IMR-90 (cell line): ENCODE measurements at regions not wholly inside any gene's neighbourhood (a gene's known extent, or its start where the extent isn't known, plus 50 kb on each side); places are given as distances from the start of the nearest gene placed in this dataset.

Experiments used
- ATAC-seq: fragments of 200-7000 bp; cut with Tn5 transposase; 2 replicates; pipeline ENCODE4 v1.9.1; 2020; ENCODE audit warnings: low read depth, mild to moderate bottlenecking, moderate library complexity
- BruUV-seq: library from RNA; stranded (reverse); fragments of 400-500 nt; replicated peaks from 2 replicates; lab custom pipeline; 2021; lab: Mats Ljungman, UMichigan
- CTCF ChIA-PET: fragments of 300-600 bp; formaldehyde crosslinking; extraction: SDS; loops from one replicate; lab custom pipeline; 2021; ENCODE audit warnings: antibody characterized with exemption; lab: Yijun Ruan, JAX
- POLR2A ChIA-PET: fragments of 300-600 bp; sonication (Branson Sonifier 250); formaldehyde crosslinking; loops from one replicate; lab custom pipeline; 2022; ENCODE audit warnings: antibody characterized with exemption; ENCODE audit not compliant: unreplicated experiment; lab: Charles Lee
- DNase-seq: peaks from one replicate; pipeline ENCODE4 v3.0.0; 2013
- H2AFZ ChIP-seq: replicated peaks from 2 replicates; pipeline ENCODE3; 2013; ENCODE audit warnings: low read length, mild to moderate bottlenecking; ENCODE audit not compliant: poor library complexity
- H2AK5ac ChIP-seq: 2 replicates; pipeline ENCODE4 v1.6.1; 2013; ENCODE audit warnings: low read depth, low read length, inconsistent platforms
- H2AK9ac ChIP-seq: replicated peaks from 2 replicates; pipeline ENCODE3; 2013; ENCODE audit warnings: mild to moderate bottlenecking, low read depth, low read length, moderate library complexity; ENCODE audit not compliant: poor library complexity
- H2BK120ac ChIP-seq: 2 replicates; pipeline ENCODE4 v1.6.1; 2013; ENCODE audit warnings: low read depth, low read length, inconsistent platforms
- H2BK15ac ChIP-seq: 3 replicates; pipeline ENCODE4 v1.6.1; 2013; ENCODE audit warnings: low read depth, low read length, inconsistent platforms
- H2BK20ac ChIP-seq: 2 replicates; pipeline ENCODE4 v1.6.1; 2013; ENCODE audit warnings: low read depth, mild to moderate bottlenecking, inconsistent platforms, low read length, moderate library complexity
- H2BK5ac ChIP-seq: 2 replicates; pipeline ENCODE4 v1.6.1; 2013; ENCODE audit warnings: mild to moderate bottlenecking, low read depth, low read length, inconsistent platforms; ENCODE audit not compliant: poor library complexity, severe bottlenecking
- H3K14ac ChIP-seq: replicated peaks from 2 replicates; pipeline ENCODE4 v1.6.1; 2013; ENCODE audit warnings: low read depth, low read length, inconsistent platforms
- H3K18ac ChIP-seq: 2 replicates; pipeline ENCODE4 v1.6.1; 2013; ENCODE audit warnings: low read depth, low read length, control low read depth
- H3K23ac ChIP-seq: 2 replicates; pipeline ENCODE4 v1.6.1; 2013; ENCODE audit warnings: low read depth, low read length, inconsistent platforms
- H3K27ac ChIP-seq: 2 replicates; pipeline ENCODE4 v1.5.1; 2013; ENCODE audit warnings: mild to moderate bottlenecking, control low read depth, low read length; ENCODE audit not compliant: insufficient read depth
- H3K27me3 ChIP-seq: 2 replicates; pipeline ENCODE4 v1.6.1; 2013; ENCODE audit warnings: low read length; ENCODE audit not compliant: control insufficient read depth, insufficient read depth
- H3K36me3 ChIP-seq: 2 replicates; pipeline ENCODE4 v1.6.1; 2013; ENCODE audit warnings: low read length, mixed read lengths; ENCODE audit not compliant: control insufficient read depth, insufficient read depth
- H3K4ac ChIP-seq: 2 replicates; pipeline ENCODE4 v1.6.1; 2013; ENCODE audit warnings: low read depth, low read length, inconsistent platforms
- H3K4me1 ChIP-seq: 2 replicates; pipeline ENCODE4 v1.6.1; 2013; ENCODE audit warnings: low read length, mixed read lengths; ENCODE audit not compliant: control insufficient read depth, insufficient read depth
- H3K4me2 ChIP-seq: 2 replicates; pipeline ENCODE4 v1.6.1; 2013; ENCODE audit warnings: low read depth, mild to moderate bottlenecking, control low read depth, low read length, moderate library complexity
- H3K4me3 ChIP-seq: 2 replicates; pipeline ENCODE4 v1.5.1; 2013; ENCODE audit warnings: low read depth, mild to moderate bottlenecking, control low read depth, low read length, moderate library complexity; ENCODE audit not compliant: insufficient read depth
- H3K56ac ChIP-seq: 2 replicates; pipeline ENCODE4 v1.6.1; 2013; ENCODE audit warnings: low read length, inconsistent platforms; ENCODE audit not compliant: insufficient read depth; ENCODE audit errors: extremely low read depth
- H3K79me1 ChIP-seq, 2 experiments: 2 replicates each; pipeline ENCODE4 v1.6.1; 2013; ENCODE audit warnings: low read length in 2 of 2, inconsistent platforms in 1 of 2, low read depth in 1 of 2
- H3K9ac ChIP-seq: 2 replicates; pipeline ENCODE4 v1.6.1; 2013; ENCODE audit warnings: low read depth, low read length, control low read depth
- H3K9me1 ChIP-seq: 2 replicates; pipeline ENCODE4 v1.6.1; 2013; ENCODE audit warnings: low read length, inconsistent platforms; ENCODE audit not compliant: insufficient read depth
- H3K9me3 ChIP-seq: 2 replicates; pipeline ENCODE4 v1.6.1; 2013; ENCODE audit warnings: low read length; ENCODE audit not compliant: control insufficient read depth, insufficient read depth
- H4K20me1 ChIP-seq: 2 replicates; pipeline ENCODE4 v1.6.1; 2013; ENCODE audit warnings: low read length, inconsistent platforms; ENCODE audit not compliant: insufficient read depth
- H4K5ac ChIP-seq: 2 replicates; pipeline ENCODE4 v1.6.1; 2013; ENCODE audit warnings: mild to moderate bottlenecking, low read depth, low read length, control low read depth
- H4K8ac ChIP-seq, 2 experiments: 2 replicates each; pipeline ENCODE4 v1.6.1; 2013; ENCODE audit warnings: low read depth in 2 of 2, low read length in 2 of 2, control low read depth in 1 of 2, inconsistent platforms in 1 of 2
- H4K91ac ChIP-seq: 2 replicates; pipeline ENCODE4 v1.6.1; 2013; ENCODE audit warnings: low read depth, low read length, inconsistent platforms; ENCODE audit not compliant: insufficient read depth
- CTCF ChIP-seq: conservative IDR thresholded peaks from 2 replicates; pipeline ENCODE4 v1.5.1; 2012; ENCODE audit warnings: mild to moderate bottlenecking, low read depth, low read length, improper control_type of control experiment
- MXI1 ChIP-seq: IDR thresholded peaks from 2 replicates; pipeline ENCODE4 v1.6.1; 2012; ENCODE audit warnings: low read depth, mild to moderate bottlenecking, low read length, moderate library complexity, borderline replicate concordance
- NFE2L2 ChIP-seq: fragments of 150-350 bp; IDR thresholded peaks from 2 replicates; pipeline ENCODE4 v1.6.1; 2016; ENCODE audit warnings: low read depth, mild to moderate bottlenecking, low read length
- RFX5 ChIP-seq: IDR thresholded peaks from 2 replicates; pipeline ENCODE4 v1.8.0; 2012; ENCODE audit warnings: low read depth, mild to moderate bottlenecking, low read length, moderate library complexity
- SMC3 ChIP-seq: fragments of 150-350 bp; IDR thresholded peaks from 2 replicates; pipeline ENCODE4 v1.6.1; 2016; ENCODE audit warnings: low read depth, mild to moderate bottlenecking, antibody characterized with exemption, low read length, moderate library complexity
- WGBS, 2 experiments: methylation state at CpG; one replicate each; pipeline versions ENCODE4 v1.1.5 to v1.1.7; 2013; ENCODE audit warnings: missing lambda C conversion rate in 2 of 2; ENCODE audit not compliant: insufficient read length in 1 of 2; ENCODE audit errors: extremely low coverage in 2 of 2; 5-methylcytosine and 5-hydroxymethylcytosine counted together
- dilution Hi-C: fragments of 300-500 bp; cut with HindIII; formaldehyde crosslinking; loops from one replicate; pipeline ENCODE4 v1.14.3; 2018; ENCODE audit warnings: low sequenced_read_pairs; ENCODE audit not compliant: unreplicated experiment
- in situ Hi-C: fragments of 300-500 bp; cut with MboI; formaldehyde crosslinking; loops from 3 replicates; pipeline ENCODE4 v1.14.3; 2019; ENCODE audit warnings: low sequenced_read_pairs, inconsistent platforms, mixed read lengths
- intact Hi-C: fragments of 100-400 bp; cut with micrococcal nuclease; formaldehyde crosslinking; loops from 2 replicates; pipeline ENCODE4 v1.10.0; 2022

- H3K4ac ChIP-seq = no peak overlapping the region
- H3K14ac ChIP-seq = no peak overlapping the region
- peaks cover 15% of the 10 kb centered on the region for H3K27me3 ChIP-seq
- no peak overlapping the region for H2AFZ ChIP-seq
- no peak overlapping the region for H4K91ac ChIP-seq
- H3K36me3 ChIP-seq = no peaks in the 10 kb centered on the region
- ChIA-PET CTCF (no interaction called here), POLR2A (no interaction called here)
- no peak for TF ChIP-seq NFE2L2
- TF ChIP-seq SMC3 = no peak
- TF ChIP-seq MXI1 = no peak
- no peak for TF ChIP-seq CTCF
- TF ChIP-seq RFX5 = no peak
- H3K9ac ChIP-seq = no peak overlapping the region
- H3K9me3 ChIP-seq = peaks cover 3% of the 10 kb centered on the region; the same call in 1 of the 2 replicates
- no peak overlapping the region for H3K4me2 ChIP-seq
- no peak for DNase-seq
- no peak overlapping the region for H3K4me3 ChIP-seq
- H3K23ac ChIP-seq = no peak overlapping the region
- no peak overlapping the region for H2BK20ac ChIP-seq
- no TSS peak for BruUV-seq
- dilution Hi-C loops (no loop called here), in situ Hi-C loops (no loop called here), intact Hi-C loops (no loop called here)
- H3K79me1 ChIP-seq = no peaks in the 10 kb centered on the region
- H4K20me1 ChIP-seq = no peaks in the 10 kb centered on the region
- no peak overlapping the region for H2BK15ac ChIP-seq
- no peak overlapping the region for H3K27ac ChIP-seq
- H3K56ac ChIP-seq = no peak overlapping the region
- WGBS, 2 experiments = 63% methylated on average over 6 of the region's 18 CpGs; no CpG with 5 or more reads in 1 of the 2 experiments
- H4K5ac ChIP-seq = no peak overlapping the region
- H3K4me1 ChIP-seq = no peaks in the 10 kb centered on the region
- H4K8ac ChIP-seq = no peak overlapping the region
- H3K9me1 ChIP-seq = no peaks in the 10 kb centered on the region
- no peak for ATAC-seq
- no peak overlapping the region for H3K18ac ChIP-seq
- no peak overlapping the region for H2BK5ac ChIP-seq
- H2AK9ac ChIP-seq = no peak overlapping the region
- no peak overlapping the region for H2AK5ac ChIP-seq
- no peak overlapping the region for H2BK120ac ChIP-seq
These were observed 92.0 kb downstream of the PDGFA start for GRCh38 chr7:427506-428103.
